IMR-90 (cell line): ENCODE measurements at regions not wholly inside any gene's neighbourhood (a gene's known extent, or its start where the extent isn't known, plus 50 kb on each side); places are given as distances from the start of the nearest gene placed in this dataset.

ENCODE experiments used
- ATAC-seq: fragments of 200-7000 bp; cut with Tn5 transposase; 2 replicates; pipeline ENCODE4 v1.9.1; 2020; ENCODE audit warnings: low read depth, mild to moderate bottlenecking, moderate library complexity
- BruUV-seq: library from RNA; stranded (reverse); fragments of 400-500 nt; replicated peaks from 2 replicates; lab custom pipeline; 2021; lab: Mats Ljungman, UMichigan
- CTCF ChIA-PET: fragments of 300-600 bp; formaldehyde crosslinking; extraction: SDS; loops from one replicate; lab custom pipeline; 2021; ENCODE audit warnings: antibody characterized with exemption; lab: Yijun Ruan, JAX
- POLR2A ChIA-PET: fragments of 300-600 bp; sonication (Branson Sonifier 250); formaldehyde crosslinking; loops from one replicate; lab custom pipeline; 2022; ENCODE audit warnings: antibody characterized with exemption; ENCODE audit not compliant: unreplicated experiment; lab: Charles Lee
- DNase-seq: peaks from one replicate; pipeline ENCODE4 v3.0.0; 2013
- H2AFZ ChIP-seq: replicated peaks from 2 replicates; pipeline ENCODE3; 2013; ENCODE audit warnings: low read length, mild to moderate bottlenecking; ENCODE audit not compliant: poor library complexity
- H2AK5ac ChIP-seq: 2 replicates; pipeline ENCODE4 v1.6.1; 2013; ENCODE audit warnings: low read depth, low read length, inconsistent platforms
- H2AK9ac ChIP-seq: replicated peaks from 2 replicates; pipeline ENCODE3; 2013; ENCODE audit warnings: mild to moderate bottlenecking, low read depth, low read length, moderate library complexity; ENCODE audit not compliant: poor library complexity
- H2BK120ac ChIP-seq: 2 replicates; pipeline ENCODE4 v1.6.1; 2013; ENCODE audit warnings: low read depth, low read length, inconsistent platforms
- H2BK15ac ChIP-seq: 3 replicates; pipeline ENCODE4 v1.6.1; 2013; ENCODE audit warnings: low read depth, low read length, inconsistent platforms
- H2BK20ac ChIP-seq: 2 replicates; pipeline ENCODE4 v1.6.1; 2013; ENCODE audit warnings: low read depth, mild to moderate bottlenecking, inconsistent platforms, low read length, moderate library complexity
- H2BK5ac ChIP-seq: 2 replicates; pipeline ENCODE4 v1.6.1; 2013; ENCODE audit warnings: mild to moderate bottlenecking, low read depth, low read length, inconsistent platforms; ENCODE audit not compliant: poor library complexity, severe bottlenecking
- H3K14ac ChIP-seq: replicated peaks from 2 replicates; pipeline ENCODE4 v1.6.1; 2013; ENCODE audit warnings: low read depth, low read length, inconsistent platforms
- H3K18ac ChIP-seq: 2 replicates; pipeline ENCODE4 v1.6.1; 2013; ENCODE audit warnings: low read depth, low read length, control low read depth
- H3K23ac ChIP-seq: 2 replicates; pipeline ENCODE4 v1.6.1; 2013; ENCODE audit warnings: low read depth, low read length, inconsistent platforms
- H3K27ac ChIP-seq: 2 replicates; pipeline ENCODE4 v1.5.1; 2013; ENCODE audit warnings: mild to moderate bottlenecking, control low read depth, low read length; ENCODE audit not compliant: insufficient read depth
- H3K27me3 ChIP-seq: 2 replicates; pipeline ENCODE4 v1.6.1; 2013; ENCODE audit warnings: low read length; ENCODE audit not compliant: control insufficient read depth, insufficient read depth
- H3K36me3 ChIP-seq: 2 replicates; pipeline ENCODE4 v1.6.1; 2013; ENCODE audit warnings: low read length, mixed read lengths; ENCODE audit not compliant: control insufficient read depth, insufficient read depth
- H3K4ac ChIP-seq: 2 replicates; pipeline ENCODE4 v1.6.1; 2013; ENCODE audit warnings: low read depth, low read length, inconsistent platforms
- H3K4me1 ChIP-seq: 2 replicates; pipeline ENCODE4 v1.6.1; 2013; ENCODE audit warnings: low read length, mixed read lengths; ENCODE audit not compliant: control insufficient read depth, insufficient read depth
- H3K4me2 ChIP-seq: 2 replicates; pipeline ENCODE4 v1.6.1; 2013; ENCODE audit warnings: low read depth, mild to moderate bottlenecking, control low read depth, low read length, moderate library complexity
- H3K4me3 ChIP-seq: 2 replicates; pipeline ENCODE4 v1.5.1; 2013; ENCODE audit warnings: low read depth, mild to moderate bottlenecking, control low read depth, low read length, moderate library complexity; ENCODE audit not compliant: insufficient read depth
- H3K56ac ChIP-seq: 2 replicates; pipeline ENCODE4 v1.6.1; 2013; ENCODE audit warnings: low read length, inconsistent platforms; ENCODE audit not compliant: insufficient read depth; ENCODE audit errors: extremely low read depth
- H3K79me1 ChIP-seq, 2 experiments: 2 replicates each; pipeline ENCODE4 v1.6.1; 2013; ENCODE audit warnings: low read length in 2 of 2, inconsistent platforms in 1 of 2, low read depth in 1 of 2
- H3K9ac ChIP-seq: 2 replicates; pipeline ENCODE4 v1.6.1; 2013; ENCODE audit warnings: low read depth, low read length, control low read depth
- H3K9me1 ChIP-seq: 2 replicates; pipeline ENCODE4 v1.6.1; 2013; ENCODE audit warnings: low read length, inconsistent platforms; ENCODE audit not compliant: insufficient read depth
- H3K9me3 ChIP-seq: 2 replicates; pipeline ENCODE4 v1.6.1; 2013; ENCODE audit warnings: low read length; ENCODE audit not compliant: control insufficient read depth, insufficient read depth
- H4K20me1 ChIP-seq: 2 replicates; pipeline ENCODE4 v1.6.1; 2013; ENCODE audit warnings: low read length, inconsistent platforms; ENCODE audit not compliant: insufficient read depth
- H4K5ac ChIP-seq: 2 replicates; pipeline ENCODE4 v1.6.1; 2013; ENCODE audit warnings: mild to moderate bottlenecking, low read depth, low read length, control low read depth
- H4K8ac ChIP-seq, 2 experiments: 2 replicates each; pipeline ENCODE4 v1.6.1; 2013; ENCODE audit warnings: low read depth in 2 of 2, low read length in 2 of 2, control low read depth in 1 of 2, inconsistent platforms in 1 of 2
- H4K91ac ChIP-seq: 2 replicates; pipeline ENCODE4 v1.6.1; 2013; ENCODE audit warnings: low read depth, low read length, inconsistent platforms; ENCODE audit not compliant: insufficient read depth
- MAZ ChIP-seq: IDR thresholded peaks from 2 replicates; pipeline ENCODE4 v1.6.1; 2012; ENCODE audit warnings: low read depth, mild to moderate bottlenecking, low read length, improper control_type of control experiment, moderate library complexity, borderline replicate concordance
- RFX5 ChIP-seq: IDR thresholded peaks from 2 replicates; pipeline ENCODE4 v1.8.0; 2012; ENCODE audit warnings: low read depth, mild to moderate bottlenecking, low read length, moderate library complexity
- WGBS, 2 experiments: methylation state at CpG; one replicate each; pipeline versions ENCODE4 v1.1.5 to v1.1.7; 2013; ENCODE audit warnings: missing lambda C conversion rate in 2 of 2; ENCODE audit not compliant: insufficient read length in 1 of 2; ENCODE audit errors: extremely low coverage in 2 of 2; 5-methylcytosine and 5-hydroxymethylcytosine counted together
- dilution Hi-C: fragments of 300-500 bp; cut with HindIII; formaldehyde crosslinking; loops from one replicate; pipeline ENCODE4 v1.14.3; 2018; ENCODE audit warnings: low sequenced_read_pairs; ENCODE audit not compliant: unreplicated experiment
- in situ Hi-C: fragments of 300-500 bp; cut with MboI; formaldehyde crosslinking; loops from 3 replicates; pipeline ENCODE4 v1.14.3; 2019; ENCODE audit warnings: low sequenced_read_pairs, inconsistent platforms, mixed read lengths
- intact Hi-C: fragments of 100-400 bp; cut with micrococcal nuclease; formaldehyde crosslinking; loops from 2 replicates; pipeline ENCODE4 v1.10.0; 2022

DNA sequence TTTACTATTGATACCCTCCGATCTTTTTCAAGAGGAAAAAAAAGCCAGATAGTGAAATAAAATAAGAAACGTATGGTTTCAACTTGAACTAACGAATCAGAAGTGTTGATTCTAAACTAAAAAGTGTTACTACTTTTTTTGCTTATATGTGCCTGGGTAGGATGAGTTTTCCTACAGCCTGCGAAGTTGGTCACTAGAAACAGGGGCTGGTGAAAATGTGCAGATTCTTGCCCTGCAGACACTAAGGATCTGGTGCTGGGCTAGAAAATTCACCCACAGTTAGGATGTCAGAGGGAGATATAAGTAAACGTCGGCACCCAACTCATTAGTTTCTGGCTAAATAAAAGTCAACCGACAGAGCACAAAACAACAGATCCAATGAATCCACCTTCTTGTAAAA is 298.7 kb upstream of the NFE2L3 start:
- ATAC-seq (no peak), DNase-seq (no peak)
- Histone ChIP-seq H2BK15ac (no peak overlapping the region), H2AK5ac (no peak overlapping the region), H3K36me3 (no peaks in the 10 kb centered on the region), H3K27ac (no peak overlapping the region), H3K9ac (no peak overlapping the region), H3K14ac (no peak overlapping the region), H4K8ac (no peak overlapping the region), H3K4ac (no peak overlapping the region), H3K23ac (no peak overlapping the region), H4K20me1 (no peaks in the 10 kb centered on the region), H3K27me3 (peaks cover 3% of the 10 kb centered on the region; the same call in 1 of the 2 replicates), H3K56ac (no peak overlapping the region), H2BK120ac (no peak overlapping the region), H3K79me1 (no peaks in the 10 kb centered on the region), H2AK9ac (no peak overlapping the region), H2BK5ac (no peak overlapping the region), H3K9me3 (no peaks in the 10 kb centered on the region), H2BK20ac (no peak overlapping the region), H3K18ac (no peak overlapping the region), H2AFZ (no peak overlapping the region), H3K4me2 (no peak overlapping the region), H3K9me1 (peaks cover 6% of the 10 kb centered on the region; the same call in 1 of the 2 replicates), H4K5ac (no peak overlapping the region), H4K91ac (no peak overlapping the region), H3K4me1 (peaks cover 14% of the 10 kb centered on the region; the same call in 1 of the 2 replicates), H3K4me3 (no peak overlapping the region)
- in situ Hi-C loops, result loop anchor here (5.0 to 10.0 kb wide), 6 partner anchors 291 to 1304 kb away; partner anchors contain the start of genes CBX3, HNRNPA2B1 and HOXA7
- intact Hi-C loops, result loop anchor here (5.0 to 10.0 kb wide), 2 partner anchors 131 to 351 kb away; partner anchors contain the start of genes CBX3 and HNRNPA2B1
- WGBS, 2 experiments, result no CpG with 5 or more reads among the region's 7 CpGs
- TF ChIP-seq RFX5, result no peak
- no peak for TF ChIP-seq MAZ
- dilution Hi-C loops, result no loop called here
- BruUV-seq, result no TSS peak
- ChIA-PET POLR2A (no interaction called here), CTCF (interaction anchor here (0.6 kb wide), 1 partner anchor 100 kb away, joined by 3 read pairs; no protein-coding TSS in a partner anchor)
